ENCODE measurements at regions not wholly inside any gene's neighbourhood (a gene's known extent, or its start where the extent isn't known, plus 50 kb on each side); places are given as distances from the start of the nearest gene placed in this dataset.

- TF ChIP-seq, protein P1, sequence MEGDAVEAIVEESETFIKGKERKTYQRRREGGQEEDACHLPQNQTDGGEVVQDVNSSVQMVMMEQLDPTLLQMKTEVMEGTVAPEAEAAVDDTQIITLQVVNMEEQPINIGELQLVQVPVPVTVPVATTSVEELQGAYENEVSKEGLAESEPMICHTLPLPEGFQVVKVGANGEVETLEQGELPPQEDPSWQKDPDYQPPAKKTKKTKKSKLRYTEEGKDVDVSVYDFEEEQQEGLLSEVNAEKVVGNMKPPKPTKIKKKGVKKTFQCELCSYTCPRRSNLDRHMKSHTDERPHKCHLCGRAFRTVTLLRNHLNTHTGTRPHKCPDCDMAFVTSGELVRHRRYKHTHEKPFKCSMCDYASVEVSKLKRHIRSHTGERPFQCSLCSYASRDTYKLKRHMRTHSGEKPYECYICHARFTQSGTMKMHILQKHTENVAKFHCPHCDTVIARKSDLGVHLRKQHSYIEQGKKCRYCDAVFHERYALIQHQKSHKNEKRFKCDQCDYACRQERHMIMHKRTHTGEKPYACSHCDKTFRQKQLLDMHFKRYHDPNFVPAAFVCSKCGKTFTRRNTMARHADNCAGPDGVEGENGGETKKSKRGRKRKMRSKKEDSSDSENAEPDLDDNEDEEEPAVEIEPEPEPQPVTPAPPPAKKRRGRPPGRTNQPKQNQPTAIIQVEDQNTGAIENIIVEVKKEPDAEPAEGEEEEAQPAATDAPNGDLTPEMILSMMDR (IDR thresholded peaks at IDR 0.05; ENCODE audit: extremely low read depth, missing control alignments) = no peak
- DNase-seq (ENCODE audit: low spot score) = no peak
Observed at GRCh38 chr13:34420702-34421346, 521.2 kb upstream of the NBEA start.

- DNase-seq (ENCODE audit: low spot score) = no peak
- TF ChIP-seq, protein P1 (IDR thresholded peaks at IDR 0.05; ENCODE audit: extremely low read depth, missing control alignments) = no peak
Observed at GRCh38 chr13:34421347-34421719, 520.7 kb upstream of the NBEA start.

- TF ChIP-seq, protein P1 (IDR thresholded peaks at IDR 0.05; ENCODE audit: extremely low read depth, missing control alignments) = no peak
- DNase-seq (ENCODE audit: low spot score) = no peak
Observed at GRCh38 chr13:34421858-34422475, 520.1 kb upstream of the NBEA start.

GRCh38 chr13:34422956-34423355 lies 519.1 kb upstream of the NBEA start:
- TF ChIP-seq, protein P1 (IDR thresholded peaks at IDR 0.05; ENCODE audit: extremely low read depth, missing control alignments) = no peak
- DNase-seq (ENCODE audit: low spot score) = no peak

- TF ChIP-seq, protein P1 (IDR thresholded peaks at IDR 0.05; ENCODE audit: extremely low read depth, missing control alignments) = no peak
- DNase-seq (ENCODE audit: low spot score) = no peak
Observed at GRCh38 chr13:34425327-34425949, 516.6 kb upstream of the NBEA start.

DNA sequence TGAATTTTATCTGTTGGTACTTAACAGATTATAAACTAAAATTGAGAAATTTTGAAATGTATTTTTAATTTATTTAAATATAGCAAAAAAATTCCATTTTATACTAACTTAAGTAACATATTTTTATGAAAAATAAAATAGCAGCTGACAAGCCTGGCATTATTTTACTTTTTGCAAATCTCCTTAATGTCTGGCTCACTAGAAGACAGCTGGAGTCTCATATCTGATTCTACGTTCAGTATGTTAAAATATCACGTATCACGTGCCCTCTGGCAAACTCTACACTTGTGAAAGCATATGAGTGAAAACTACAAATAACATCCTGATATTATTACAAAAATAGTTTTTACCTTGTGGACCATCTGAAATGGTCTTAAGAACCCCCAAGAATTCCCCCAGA lies 513.2 kb upstream of the NBEA start:
- TF ChIP-seq, protein P1 (IDR thresholded peaks at IDR 0.05; ENCODE audit: extremely low read depth, missing control alignments) = no peak
- DNase-seq (ENCODE audit: low spot score) = no peak

DNA sequence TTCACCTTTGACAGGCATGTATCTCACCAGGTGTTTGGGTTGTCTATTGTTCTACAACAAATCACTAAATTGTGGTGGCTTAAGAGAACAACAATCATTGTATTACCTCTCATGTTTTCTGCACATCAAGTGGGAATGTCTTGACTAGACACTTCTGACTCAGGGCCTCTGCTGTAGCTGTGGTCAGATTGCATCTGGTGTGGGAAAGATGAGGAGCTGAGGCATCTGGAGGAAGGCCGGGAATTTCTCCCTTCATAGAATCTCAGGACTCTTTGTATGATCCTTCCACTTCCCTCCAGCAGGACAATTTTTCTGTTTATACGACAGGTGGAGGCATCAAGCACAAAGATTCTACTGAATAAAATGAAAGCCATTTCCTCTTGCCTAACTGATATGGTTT lies 511.8 kb upstream of the NBEA start:
- DNase-seq (ENCODE audit: low spot score) = no peak
- TF ChIP-seq, protein P1 (IDR thresholded peaks at IDR 0.05; ENCODE audit: extremely low read depth, missing control alignments) = no peak
